Astrocyte (in vitro differentiated cells and primary cell): ENCODE measurements at regions not wholly inside any gene's neighbourhood (a gene's known extent, or its start where the extent isn't known, plus 50 kb on each side); places are given as distances from the start of the nearest gene placed in this dataset.

Source experiments
- CTCF ChIP-seq: IDR thresholded peaks from 2 replicates; pipeline ENCODE4 v1.5.1; 2011; ENCODE audit warnings: low read depth, mild to moderate bottlenecking, inconsistent platforms, low read length, moderate library complexity; ENCODE audit not compliant: insufficient read depth
- EZH2 ChIP-seq: IDR thresholded peaks from 2 replicates; pipeline ENCODE4 v1.6.1; 2012; ENCODE audit warnings: mild to moderate bottlenecking, low read length, inconsistent platforms; ENCODE audit not compliant: insufficient read depth

GRCh38 chr1:81511281-81511680 is 289.5 kb upstream of the ADGRL2 start:
- TF ChIP-seq CTCF = no peak
- no peak for TF ChIP-seq EZH2
